GM19239 (cell line): ENCODE measurements at regions not wholly inside any gene's neighbourhood (a gene's known extent, or its start where the extent isn't known, plus 50 kb on each side); places are given as distances from the start of the nearest gene placed in this dataset.
"Not testable (repeated sequence)": the region's sequence is repeated elsewhere in the genome, so short reads cannot be mapped to it uniquely, and the experiment has no call there.

Experiments
- DNase-seq: peaks from one replicate; pipeline ENCODE4 v3.0.0; 2011; ENCODE audit warnings: low spot score; ENCODE audit not compliant: insufficient read length
- FAIRE-seq: peaks from 2 replicates; lab custom pipeline; 2011; peaks lifted over from hg19 to GRCh38; lab: Jason Lieb, UNC

- FAIRE-seq = no peak
Measured at GRCh38 chr5:120907953-120908352, 443.9 kb downstream of the PRR16 start.

GRCh38 chr5:120910629-120911028, 446.5 kb downstream of the PRR16 start:
- no peak for FAIRE-seq

More at GRCh38 chr5:120907953-120908352, 443.9 kb downstream of the PRR16 start:
- DNase-seq = no peak

GRCh38 chr5:120913396-120913795, 449.3 kb downstream of the PRR16 start:
- no peak for DNase-seq

More at GRCh38 chr5:120910629-120911028, 446.5 kb downstream of the PRR16 start:
- no peak for DNase-seq

GRCh38 chr5:120917214-120917758, 453.2 kb downstream of the PRR16 start:
- no peak for FAIRE-seq
- no peak for DNase-seq

More at GRCh38 chr5:120913396-120913795, 449.3 kb downstream of the PRR16 start:
- FAIRE-seq = no peak

- DNase-seq (no peak), FAIRE-seq (no peak)
Measured at GRCh38 chr5:120919017-120919416, 454.9 kb downstream of the PRR16 start.

GRCh38 chr5:120923026-120923425, 458.9 kb downstream of the PRR16 start:
- DNase-seq (no peak), FAIRE-seq (no peak)

- FAIRE-seq (no peak), DNase-seq (no peak)
Measured at GRCh38 chr5:120926471-120926870, 462.4 kb downstream of the PRR16 start.

- FAIRE-seq = no peak
- DNase-seq = no peak
Measured at GRCh38 chr5:120927950-120928530, 463.9 kb downstream of the PRR16 start.

- no peak for FAIRE-seq
Measured at GRCh38 chr5:120932480-120932879, 468.4 kb downstream of the PRR16 start.

GRCh38 chr5:120934031-120934430, 469.9 kb downstream of the PRR16 start:
- FAIRE-seq = no peak

More at GRCh38 chr5:120932480-120932879, 468.4 kb downstream of the PRR16 start:
- DNase-seq = no peak

GRCh38 chr5:120936652-120937051, 472.6 kb downstream of the PRR16 start:
- FAIRE-seq (no peak), DNase-seq (no peak)

More at GRCh38 chr5:120934031-120934430, 469.9 kb downstream of the PRR16 start:
- DNase-seq = no peak

GRCh38 chr5:120938604-120939003, 474.5 kb downstream of the PRR16 start:
- DNase-seq (no peak), FAIRE-seq (no peak)

- DNase-seq (no peak), FAIRE-seq (no peak)
Measured at GRCh38 chr5:120942596-120943350, 478.7 kb downstream of the PRR16 start.

- not testable (repeated sequence) for FAIRE-seq, DNase-seq
Measured at GRCh38 chr5:120949596-120949995, 485.5 kb downstream of the PRR16 start.

- FAIRE-seq, DNase-seq: not testable (repeated sequence)
Measured at GRCh38 chr5:120953445-120953844, 489.3 kb downstream of the PRR16 start.

- DNase-seq (no peak), FAIRE-seq (no peak)
Measured at GRCh38 chr5:120954255-120954654, 490.2 kb downstream of the PRR16 start.

GRCh38 chr5:120955795-120956194, 491.7 kb downstream of the PRR16 start:
- FAIRE-seq (no peak), DNase-seq (no peak)

- no peak for FAIRE-seq
Measured at GRCh38 chr5:120958877-120959485, 494.9 kb downstream of the PRR16 start.

GRCh38 chr5:120960510-120960909, 496.4 kb downstream of the PRR16 start:
- FAIRE-seq (no peak), DNase-seq (no peak)

More at GRCh38 chr5:120958877-120959485, 494.9 kb downstream of the PRR16 start:
- no peak for DNase-seq

GRCh38 chr5:120967366-120967765, 503.3 kb downstream of the PRR16 start:
- DNase-seq (no peak), FAIRE-seq (no peak)

GRCh38 chr5:120974690-120975089, 510.6 kb downstream of the PRR16 start:
- FAIRE-seq (no peak), DNase-seq (no peak)
